Fibroblast of skin of left quadriceps (primary cell): ENCODE measurements at regions not wholly inside any gene's neighbourhood (a gene's known extent, or its start where the extent isn't known, plus 50 kb on each side); places are given as distances from the start of the nearest gene placed in this dataset.

Experiments
- DNase-seq, 2 experiments: peaks; one replicate each; pipeline ENCODE4 v3.0.0-alpha.2; 2013; ENCODE audit warnings: low read depth in 2 of 2

DNA sequence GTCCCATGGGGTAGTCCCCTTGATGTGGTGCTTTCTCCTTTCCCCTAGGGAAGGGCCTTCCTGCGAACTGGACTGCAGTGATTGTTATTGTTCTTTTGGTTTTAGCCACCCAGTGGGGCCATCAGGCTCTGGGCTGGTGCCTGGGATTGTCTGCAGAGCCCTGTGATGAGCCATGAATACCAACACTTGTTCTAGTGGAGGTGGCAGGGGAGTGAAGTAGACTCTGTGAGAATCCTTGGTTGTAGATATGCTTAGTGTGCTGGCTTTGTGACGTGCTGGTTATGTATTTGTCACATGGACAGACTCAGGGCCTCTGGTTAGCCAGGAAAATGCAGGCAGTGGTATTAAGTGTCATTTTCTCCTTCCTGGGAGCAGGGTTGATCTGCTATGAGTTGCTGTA is 51.8 kb upstream of the NDUFB4 start:
- no peak for DNase-seq

DNA sequence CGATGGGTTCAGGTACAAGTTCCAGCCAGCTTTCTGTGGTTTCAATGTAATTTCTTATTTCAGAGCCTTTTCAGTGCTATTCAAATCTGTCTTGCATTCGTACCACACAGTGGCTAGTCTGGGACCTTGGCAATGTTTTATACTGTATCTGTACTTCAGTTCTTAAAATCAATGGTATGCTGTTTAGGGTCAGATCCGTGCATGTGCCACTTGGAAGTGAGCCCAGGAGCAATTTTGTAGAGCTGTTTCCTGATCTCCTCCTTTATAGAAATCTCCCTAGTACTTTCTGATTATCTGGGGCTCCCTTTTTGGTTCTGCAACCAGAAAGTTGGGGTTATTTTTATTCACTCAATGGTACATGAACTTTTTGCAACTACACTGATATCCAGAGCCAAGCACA is 59.5 kb upstream of the NDUFB4 start:
- DNase-seq = no peak

DNA sequence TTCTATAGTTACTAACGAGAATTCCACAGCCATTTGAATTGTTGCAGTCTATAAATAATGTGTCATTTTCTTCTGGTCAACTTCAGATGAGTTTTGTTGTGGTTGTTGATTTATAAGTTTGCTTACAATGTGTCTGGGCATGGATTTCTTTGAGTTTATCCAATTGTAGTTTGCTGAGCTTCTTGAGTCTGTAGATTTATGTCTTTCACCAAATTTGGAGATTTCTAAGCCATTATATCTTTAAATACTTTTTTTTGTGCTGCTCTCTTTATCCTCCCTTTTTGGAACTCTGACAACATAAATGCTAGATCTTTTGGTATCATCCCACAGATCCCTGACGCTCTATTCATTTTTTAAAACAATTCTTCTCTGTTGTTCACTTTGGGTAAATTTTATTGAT is 63.2 kb upstream of the NDUFB4 start:
- no peak for DNase-seq

DNA sequence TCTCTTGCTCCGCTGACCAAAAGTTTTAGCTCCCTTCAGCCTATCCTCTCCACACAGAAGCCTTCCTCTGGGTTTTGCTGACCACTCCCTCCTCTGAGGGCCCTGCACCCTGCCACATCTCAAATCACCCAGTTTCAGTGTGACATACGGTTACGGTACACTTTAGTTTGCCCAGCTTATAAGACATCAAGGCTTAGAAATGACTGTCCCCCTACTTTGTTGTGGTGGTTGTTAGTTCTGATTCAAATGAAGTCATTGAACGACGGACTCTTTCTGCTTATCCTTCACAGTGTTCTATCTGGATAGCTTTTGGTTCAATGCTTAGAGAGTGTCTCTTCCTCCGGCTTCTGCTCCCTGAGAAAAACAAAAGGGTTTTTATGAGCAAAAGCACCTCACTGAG is 68.0 kb upstream of the NDUFB4 start:
- DNase-seq = no peak

DNA sequence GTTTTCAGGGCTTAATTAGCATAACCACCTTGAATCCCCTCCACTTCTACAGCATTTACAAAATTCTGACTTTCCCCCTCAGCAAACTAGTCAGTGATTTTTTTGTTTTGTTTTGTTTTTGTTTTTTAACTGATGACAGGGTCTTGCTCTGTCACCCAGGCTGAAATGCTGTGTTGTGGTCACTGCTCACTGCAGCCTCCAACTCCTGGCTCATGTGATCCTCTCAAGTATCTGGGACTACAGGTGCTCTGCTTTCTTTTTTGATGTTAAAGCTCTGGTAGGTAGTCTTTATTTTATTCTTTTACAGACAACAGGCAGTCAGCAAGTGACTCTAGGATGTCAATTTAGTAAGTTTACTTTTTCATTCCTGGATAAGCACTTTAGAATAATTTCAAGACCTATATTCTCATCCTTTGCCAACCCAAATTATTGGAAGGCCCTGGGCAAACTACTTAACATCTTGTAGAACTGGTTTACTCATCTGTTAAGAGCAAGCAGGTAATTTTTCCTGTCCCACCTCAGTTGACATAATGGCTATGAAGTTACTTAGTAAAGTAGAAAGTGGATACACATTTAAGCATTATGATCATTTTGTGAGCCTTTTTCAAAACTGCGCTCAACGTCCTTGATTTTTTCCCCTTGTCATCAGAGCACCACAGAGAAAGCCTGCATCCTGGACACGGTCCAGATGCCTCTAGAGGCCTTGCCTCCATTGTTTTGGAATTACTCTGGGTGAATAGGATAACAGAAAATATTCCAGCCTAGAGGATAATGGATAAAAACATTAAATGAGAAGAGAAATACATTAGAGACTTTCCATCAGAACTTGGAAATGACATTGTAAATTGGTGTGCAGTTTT is 69.9 kb upstream of the NDUFB4 start:
- DNase-seq = no peak

DNA sequence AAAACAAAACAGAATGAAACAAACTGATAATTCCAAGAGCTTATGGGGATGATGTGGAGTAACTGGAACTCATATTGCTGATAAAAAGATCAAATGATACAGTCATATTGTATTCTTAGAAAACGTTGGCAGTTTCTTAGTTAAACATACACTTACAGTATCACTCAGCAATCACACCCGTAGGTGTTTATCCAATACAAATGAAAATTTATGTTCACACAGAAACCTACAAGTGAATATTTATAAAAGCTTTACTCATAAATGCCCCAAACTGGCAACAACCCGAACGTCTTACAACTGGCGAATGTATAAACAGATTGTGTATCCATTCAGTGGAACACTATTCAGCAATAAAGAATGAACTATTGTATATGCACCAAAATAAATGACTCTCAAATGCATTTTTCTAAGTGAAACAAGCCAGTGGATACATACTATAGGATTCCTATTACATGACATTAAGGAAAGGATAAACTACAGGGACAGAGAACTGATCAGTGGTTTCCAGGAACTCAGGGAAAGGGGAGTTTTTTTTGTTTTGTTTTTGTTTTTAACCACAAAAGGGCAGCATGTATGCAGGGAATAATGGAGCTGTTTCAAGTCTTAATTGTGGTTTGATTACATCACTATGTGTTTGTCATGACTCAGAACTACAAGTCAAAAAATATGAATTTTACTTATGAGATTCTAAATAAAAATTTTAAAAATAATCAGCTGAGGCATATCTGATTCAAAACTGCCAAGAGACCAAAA is 71.8 kb upstream of the NDUFB4 start:
- peak in 1 of 2 experiments; percentile 12 for DNase-seq

DNA sequence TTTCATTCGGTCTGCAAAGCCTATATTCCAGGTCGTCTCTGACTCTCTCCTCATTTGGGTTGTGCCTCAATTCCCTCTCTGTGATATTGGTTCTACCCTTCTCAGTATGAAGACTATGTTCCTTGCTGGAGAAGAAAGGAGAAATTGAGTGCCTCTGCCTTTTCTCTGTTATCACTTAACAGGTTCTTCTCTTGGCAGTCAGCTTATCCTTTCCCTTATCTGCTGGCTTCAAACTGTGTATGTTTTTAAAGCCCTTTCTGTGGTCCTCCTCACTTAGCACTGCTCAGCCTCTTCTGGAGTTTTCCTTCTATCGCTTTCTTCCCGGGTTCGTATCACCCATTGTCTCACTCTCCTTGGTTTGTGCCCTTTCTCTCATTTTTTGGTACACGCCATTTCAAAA is 65.3 kb upstream of the FSTL1 start:
- no peak for DNase-seq

DNA sequence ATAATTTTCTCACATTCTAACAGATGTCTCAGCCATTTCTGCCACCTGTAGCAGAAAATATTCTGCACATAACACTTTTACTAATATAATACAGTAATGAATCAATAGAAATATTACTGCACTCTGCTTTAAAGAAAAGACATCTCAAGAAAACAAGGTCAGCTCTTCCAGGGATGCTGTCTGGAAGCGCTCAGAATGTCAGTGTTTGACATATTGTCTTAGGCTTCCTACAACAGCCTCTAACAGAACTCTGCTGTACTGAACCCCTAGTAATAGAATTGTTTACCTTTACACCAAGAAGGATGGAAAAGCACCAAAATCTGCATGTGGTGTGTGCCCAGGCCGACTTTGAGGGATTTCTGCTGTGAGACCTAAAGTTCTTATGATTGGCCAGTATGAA is 61.9 kb upstream of the FSTL1 start:
- DNase-seq = no peak

DNA sequence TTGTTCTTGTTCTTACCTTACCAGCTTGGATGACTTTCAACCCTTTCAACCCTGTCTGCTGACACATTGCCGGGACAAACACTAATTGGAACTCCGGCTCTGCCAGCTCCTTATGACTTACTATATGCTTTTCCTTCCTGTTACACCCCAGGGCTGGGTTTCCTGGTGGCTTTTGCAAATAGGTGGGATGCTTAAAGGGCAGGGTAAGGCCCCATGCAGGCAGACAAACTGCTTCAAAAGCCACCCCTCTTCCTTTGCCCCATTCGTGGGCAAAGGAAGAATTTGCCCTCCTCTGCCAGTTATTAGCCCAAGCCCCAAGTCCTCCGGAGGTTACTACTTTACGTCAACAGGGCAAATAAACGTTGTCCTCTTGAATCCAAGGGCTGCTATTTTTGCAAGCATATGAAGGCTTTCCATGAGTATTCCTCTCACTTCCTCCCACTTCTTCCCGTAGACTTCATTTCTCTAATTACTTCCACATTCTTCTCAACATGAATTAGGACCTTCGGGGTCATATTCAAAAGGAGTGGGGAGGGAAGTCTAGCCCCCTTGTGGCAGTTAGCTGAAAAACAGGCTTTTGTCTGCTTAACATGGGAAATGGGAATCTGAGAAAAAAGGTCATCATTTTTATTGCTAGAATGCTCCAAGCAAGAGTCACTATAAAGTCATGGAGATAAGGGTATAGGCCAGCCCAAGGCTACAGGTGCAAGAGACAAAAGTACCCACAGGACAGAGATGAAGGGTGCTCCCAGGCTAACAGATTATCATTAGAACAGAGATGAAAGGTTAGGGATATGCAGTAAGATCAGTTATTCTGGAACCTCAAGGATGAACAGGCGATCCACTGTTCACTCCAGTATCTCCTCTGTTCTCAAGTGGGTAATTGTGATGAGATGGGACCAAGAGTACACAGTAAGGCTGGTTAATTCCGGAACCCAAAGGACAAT is 56.3 kb upstream of the FSTL1 start:
- DNase-seq = peak; percentile 71 to 72

DNA sequence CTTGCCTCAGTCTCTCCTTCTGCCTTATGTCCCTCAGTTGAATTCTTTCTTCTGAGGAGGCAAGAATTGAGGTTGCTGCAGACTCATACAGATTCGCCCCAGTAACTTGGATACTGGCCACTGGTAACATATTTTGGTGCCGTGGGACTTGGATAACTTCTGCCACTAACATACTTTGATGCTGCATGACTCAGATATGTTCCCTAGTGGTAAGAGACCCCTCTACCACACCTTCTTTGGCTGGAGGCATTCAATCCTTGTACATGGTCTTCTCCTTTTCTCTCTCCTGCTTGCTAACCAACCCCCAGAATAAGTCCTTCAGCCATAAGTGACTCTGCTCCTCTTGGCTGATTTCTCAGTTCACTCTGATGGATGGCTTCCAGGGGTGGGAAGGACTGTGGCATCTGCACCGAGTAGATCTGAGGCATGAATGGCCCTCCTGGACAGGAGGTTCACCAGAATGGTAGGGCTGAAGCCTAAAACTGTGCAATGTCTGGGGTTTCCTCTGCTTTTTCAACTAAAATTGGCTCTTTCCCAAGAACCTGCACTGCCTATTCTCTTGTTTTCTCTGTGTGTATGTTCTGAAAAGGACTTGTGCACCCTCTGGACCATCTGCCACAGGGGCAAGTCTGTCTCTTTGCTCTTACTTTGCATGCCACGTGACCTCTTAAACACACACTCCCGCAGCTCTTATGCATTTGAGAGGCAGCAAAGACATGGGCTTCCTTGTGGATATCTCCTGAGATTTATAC is 55.5 kb upstream of the FSTL1 start:
- no peak for DNase-seq

DNA sequence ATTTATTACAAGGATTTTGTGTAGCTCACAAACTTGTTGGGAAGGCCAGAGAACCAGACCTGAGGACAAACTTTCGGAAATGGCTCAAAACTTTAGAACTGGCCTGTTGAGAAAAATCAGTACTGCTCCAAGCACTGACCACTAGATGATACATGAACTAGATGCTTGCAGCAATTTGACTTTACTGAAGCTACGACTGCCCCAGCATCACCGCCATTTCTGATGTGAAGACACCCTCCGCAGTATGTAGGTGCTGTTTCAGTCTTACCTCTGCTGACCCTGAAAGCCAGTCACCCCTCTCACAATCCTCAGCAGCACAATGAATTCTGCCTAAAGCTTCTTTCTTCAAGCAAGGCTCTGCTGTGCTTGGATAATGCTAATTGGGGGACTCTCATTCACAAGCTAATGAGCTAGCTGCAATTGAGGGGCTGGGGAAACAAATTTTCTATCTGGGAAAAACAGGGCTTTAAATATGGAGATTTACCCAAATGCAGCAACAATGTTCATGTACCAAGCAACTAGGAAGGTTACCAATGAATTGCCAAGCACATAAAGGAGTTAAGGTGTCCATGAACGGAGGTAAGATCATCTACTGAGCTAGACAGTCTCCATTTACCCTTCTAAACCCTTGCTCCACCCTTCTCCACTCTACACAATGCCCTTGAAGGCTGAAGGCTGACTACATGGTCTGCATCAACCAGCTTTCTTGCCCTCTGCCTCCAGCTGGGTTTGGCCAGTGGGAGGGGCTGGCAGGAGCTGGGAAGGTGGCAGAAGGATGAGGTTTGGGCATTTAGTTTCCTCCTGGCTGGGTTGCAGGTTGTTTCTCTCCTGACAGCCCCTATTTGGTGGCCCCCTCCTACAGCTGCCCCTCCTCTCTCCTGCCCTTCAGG is 53.2 kb upstream of the FSTL1 start:
- DNase-seq = no peak

DNA sequence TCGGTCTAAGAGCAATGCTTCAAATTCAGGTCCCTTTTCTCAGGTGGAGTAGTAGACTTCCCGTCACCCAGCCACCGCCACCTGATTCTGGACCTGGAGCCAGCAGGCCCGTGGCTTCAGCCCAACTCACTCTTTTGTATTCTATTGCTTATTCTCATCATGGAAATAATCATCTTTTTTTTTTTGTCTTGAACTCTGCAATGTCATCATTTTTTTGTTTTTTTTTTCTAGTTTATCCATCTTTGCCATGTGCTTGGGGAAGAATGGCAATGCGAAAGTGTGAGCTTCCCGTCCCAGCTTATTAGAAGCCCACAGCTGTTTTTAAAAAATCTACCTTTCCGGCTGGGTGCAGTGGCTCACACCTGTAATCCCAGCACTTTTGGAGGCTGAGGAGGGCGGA is 51.3 kb upstream of the FSTL1 start:
- DNase-seq = no peak
